Keratinocyte (primary cell): ENCODE measurements at regions not wholly inside any gene's neighbourhood (a gene's known extent, or its start where the extent isn't known, plus 50 kb on each side); places are given as distances from the start of the nearest gene placed in this dataset.

Source experiments
- DNase-seq: peaks from one replicate; pipeline ENCODE4 v3.0.0-alpha.2; 2011; ENCODE audit warnings: low read depth, missing footprints, low spot score
- FAIRE-seq: peaks from 2 replicates; lab custom pipeline; 2011; peaks lifted over from hg19 to GRCh38; lab: Jason Lieb, UNC
- H2AFZ ChIP-seq: 2 replicates; pipeline ENCODE4 v1.6.0; 2012; ENCODE audit warnings: low read length, control low read depth, inconsistent platforms; ENCODE audit not compliant: control insufficient read depth
- H3K27ac ChIP-seq: 2 replicates; pipeline ENCODE4 v1.5.1; 2011; ENCODE audit warnings: low read length; ENCODE audit not compliant: control insufficient read depth, insufficient read depth
- H3K27me3 ChIP-seq: 3 replicates; pipeline ENCODE4 v1.6.0; 2011; ENCODE audit warnings: low read length; ENCODE audit not compliant: control insufficient read depth, insufficient read depth; ENCODE audit errors: extremely low read depth
- H3K36me3 ChIP-seq, 2 experiments: 2 replicates in 1 of 2; 3 replicates in 1 of 2; pipeline ENCODE4 v1.5.1; 2011; ENCODE audit warnings: low read length in 2 of 2, mild to moderate bottlenecking in 1 of 2; ENCODE audit not compliant: control insufficient read depth in 2 of 2, insufficient read depth in 2 of 2; ENCODE audit errors: extremely low read depth in 1 of 2
- H3K4me1 ChIP-seq: 3 replicates; pipeline ENCODE4 v1.5.1; 2011; ENCODE audit warnings: low read length; ENCODE audit not compliant: control insufficient read depth, insufficient read depth; ENCODE audit errors: extremely low read depth
- H3K4me2 ChIP-seq: 3 replicates; pipeline ENCODE4 v1.6.0; 2011; ENCODE audit warnings: low read depth, low read length; ENCODE audit not compliant: control insufficient read depth, insufficient read depth; ENCODE audit errors: extremely low read depth
- H3K4me3 ChIP-seq, 3 experiments: fragments of 200-600 bp in 1 of 3; sonication (generic) in 1 of 3; 2 replicates in 2 of 3; 3 replicates in 1 of 3; pipeline ENCODE4 v1.5.1; 2011 to 2016; ENCODE audit warnings: low read length in 3 of 3, mild to moderate bottlenecking in 3 of 3, control low read depth in 2 of 3, inconsistent platforms in 1 of 3, low read depth in 1 of 3, mixed read lengths in 1 of 3, mixed run types in 1 of 3, moderate library complexity in 1 of 3; ENCODE audit not compliant: control insufficient read depth in 2 of 3, insufficient read depth in 2 of 3; ENCODE audit errors: extremely low read depth in 1 of 3
- H3K79me2 ChIP-seq: 2 replicates; pipeline ENCODE4 v1.6.0; 2012; ENCODE audit warnings: low read length; ENCODE audit not compliant: control insufficient read depth, insufficient read depth
- H3K9ac ChIP-seq: 3 replicates; pipeline ENCODE4 v1.6.0; 2011; ENCODE audit warnings: low read length; ENCODE audit not compliant: control insufficient read depth, insufficient read depth; ENCODE audit errors: extremely low read depth
- H3K9me1 ChIP-seq: 3 replicates; pipeline ENCODE4 v1.6.0; 2011; ENCODE audit warnings: low read length; ENCODE audit not compliant: control insufficient read depth, insufficient read depth; ENCODE audit errors: extremely low read depth
- H3K9me3 ChIP-seq: 2 replicates; pipeline ENCODE4 v1.5.1; 2012; ENCODE audit warnings: low read depth, low read length; ENCODE audit not compliant: control insufficient read depth
- H4K20me1 ChIP-seq: 3 replicates; pipeline ENCODE4 v1.6.0; 2011; ENCODE audit warnings: low read length; ENCODE audit not compliant: control insufficient read depth, insufficient read depth; ENCODE audit errors: extremely low read depth
- CTCF ChIP-seq, 3 experiments: IDR thresholded peaks in 1 of 3; conservative IDR thresholded peaks in 1 of 3; optimal IDR thresholded peaks in 1 of 3; 2 replicates in 2 of 3; 3 replicates in 1 of 3; pipeline versions ENCODE3 to v1.5.1; 2011; ENCODE audit warnings: low read length in 3 of 3, mild to moderate bottlenecking in 3 of 3, moderate library complexity in 2 of 3, control low read depth in 1 of 3, inconsistent platforms in 1 of 3; ENCODE audit not compliant: insufficient read depth in 2 of 3; ENCODE audit errors: extremely low read depth in 1 of 3
- EZH2 ChIP-seq: IDR thresholded peaks from one replicate; pipeline ENCODE4 v1.6.1; 2012; ENCODE audit warnings: inconsistent platforms, mild to moderate bottlenecking, low read length, moderate library complexity
- dilution Hi-C: fragments of 300-500 bp; cut with MboI; formaldehyde crosslinking; loops from one replicate; pipeline ENCODE4 v1.7.0; 2020; ENCODE audit warnings: low sequenced_read_pairs; ENCODE audit not compliant: extremely low pct_ligation_motif_present

- TF ChIP-seq EZH2 (no peak), CTCF (optimal IDR thresholded peaks at IDR 0.05 in 1 of 3, IDR thresholded peaks at IDR 0.05 in 1 of 3, conservative IDR thresholded peaks at IDR 0.05 in 1 of 3; ENCODE audit: extremely low read depth in 1 of 3, insufficient read depth in 2 of 3, low read length in 3 of 3) (no peak)
- H3K27me3 ChIP-seq: no peaks in the 10 kb centered on the region
- no peaks in the 10 kb centered on the region for H3K79me2 ChIP-seq
- no peak overlapping the region for H3K27ac ChIP-seq
- DNase-seq (no peak), FAIRE-seq (no peak)
- H3K9me1 ChIP-seq: no peaks in the 10 kb centered on the region
- H3K9me3 ChIP-seq: no peaks in the 10 kb centered on the region
- no peak overlapping the region for H3K4me2 ChIP-seq
- H3K36me3 ChIP-seq: no peaks in the 10 kb centered on the region
- dilution Hi-C loops: no loop called here
- H3K4me1 ChIP-seq: no peaks in the 10 kb centered on the region
- H2AFZ ChIP-seq: no peak overlapping the region
- no peak overlapping the region for H3K9ac ChIP-seq
- H4K20me1 ChIP-seq: no peaks in the 10 kb centered on the region
- no peak overlapping the region for H3K4me3 ChIP-seq
Observed at GRCh38 chr4:34534916-34535315, 1709.4 kb downstream of the ARAP2 start.

- dilution Hi-C loops: no loop called here
- H4K20me1 ChIP-seq: no peaks in the 10 kb centered on the region
- no peaks in the 10 kb centered on the region for H3K9me1 ChIP-seq
- no peak overlapping the region for H3K27ac ChIP-seq
- DNase-seq (no peak), FAIRE-seq (no peak)
- no peak overlapping the region for H3K4me3 ChIP-seq
- no peaks in the 10 kb centered on the region for H3K9me3 ChIP-seq
- H3K36me3 ChIP-seq: no peaks in the 10 kb centered on the region
- H3K27me3 ChIP-seq: no peaks in the 10 kb centered on the region
- TF ChIP-seq EZH2 (no peak), CTCF (optimal IDR thresholded peaks at IDR 0.05 in 1 of 3, IDR thresholded peaks at IDR 0.05 in 1 of 3, conservative IDR thresholded peaks at IDR 0.05 in 1 of 3; ENCODE audit: extremely low read depth in 1 of 3, insufficient read depth in 2 of 3, low read length in 3 of 3) (no peak)
- no peaks in the 10 kb centered on the region for H3K79me2 ChIP-seq
- no peak overlapping the region for H2AFZ ChIP-seq
- no peak overlapping the region for H3K4me2 ChIP-seq
- no peaks in the 10 kb centered on the region for H3K4me1 ChIP-seq
- H3K9ac ChIP-seq: no peak overlapping the region
Observed at GRCh38 chr4:34566091-34566490, 1678.2 kb downstream of the ARAP2 start.
